Large intestine (tissue), 3 donors: ENCODE measurements at regions not wholly inside any gene's neighbourhood (a gene's known extent, or its start where the extent isn't known, plus 50 kb on each side); places are given as distances from the start of the nearest gene placed in this dataset.

Experiments
- DNase-seq, 2 donors: peaks; one replicate each; pipeline versions ENCODE4 v3.0.0 to v3.0.0-alpha.2; 2013
- H3K27ac ChIP-seq: one replicate; pipeline ENCODE4 v1.5.1; 2013; ENCODE audit warnings: low read length
- H3K27me3 ChIP-seq: 2 replicates; pipeline ENCODE4 v1.6.1; 2013; ENCODE audit warnings: low read length; ENCODE audit not compliant: control insufficient read depth, insufficient read depth
- H3K36me3 ChIP-seq: 2 replicates; pipeline ENCODE4 v1.6.1; 2013; ENCODE audit warnings: low read length; ENCODE audit not compliant: control insufficient read depth, insufficient read depth
- H3K4me1 ChIP-seq: one replicate; pipeline ENCODE4 v1.6.1; 2013; ENCODE audit warnings: low read length; ENCODE audit not compliant: control insufficient read depth, insufficient read depth
- H3K4me3 ChIP-seq: one replicate; pipeline ENCODE4 v1.5.1; 2013; ENCODE audit warnings: low read length
- H3K9me3 ChIP-seq: one replicate; pipeline ENCODE4 v1.6.1; 2013; ENCODE audit warnings: mild to moderate bottlenecking, low read depth, low read length, moderate library complexity; ENCODE audit not compliant: control insufficient read depth
- WGBS: methylation state at CpG from one replicate; pipeline ENCODE4 v1.1.5; 2013; ENCODE audit warnings: low lambda C conversion rate; ENCODE audit not compliant: insufficient coverage; 5-methylcytosine and 5-hydroxymethylcytosine counted together

DNA sequence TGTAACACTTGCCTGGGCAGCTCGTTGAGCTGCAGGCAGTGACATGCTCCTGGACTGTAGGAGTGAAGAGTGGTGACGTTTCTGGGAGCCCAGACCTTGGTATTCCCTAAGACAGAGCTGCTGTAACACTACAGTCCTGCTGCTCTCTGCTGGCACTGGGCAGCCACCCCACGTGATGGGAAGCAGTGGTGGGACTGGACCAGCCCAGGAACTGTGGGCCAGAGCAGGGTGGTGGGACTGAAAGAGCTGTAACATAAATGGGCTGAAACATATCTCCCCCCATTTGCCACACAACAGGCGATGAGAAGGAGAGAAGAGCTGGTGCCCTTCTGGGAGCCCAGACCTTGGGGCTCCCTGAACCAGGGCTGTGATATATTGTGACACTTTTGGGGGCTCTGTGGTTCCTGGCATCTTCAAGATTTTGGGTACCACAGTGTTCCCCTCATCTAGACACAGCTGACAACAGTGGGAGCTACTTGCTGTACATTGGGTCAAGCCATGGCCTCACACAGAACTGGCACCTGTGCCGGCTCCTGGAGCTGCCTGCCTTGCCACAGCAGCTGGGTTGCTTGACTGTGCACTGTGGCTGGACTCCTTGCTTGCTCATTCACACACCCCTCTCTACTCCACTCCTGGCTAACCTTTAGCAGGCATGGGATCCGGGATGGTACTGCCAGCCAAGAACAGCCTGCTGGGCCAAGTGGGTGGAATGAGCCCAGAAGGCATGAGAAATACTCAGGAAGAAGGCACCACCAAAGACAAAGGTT lies 161.3 kb upstream of the PCDH15 start:
- 100% methylated on average over 1 of the region's 6 CpGs for WGBS
- no peak overlapping the region for H3K4me3 ChIP-seq
- no peaks in the 10 kb centered on the region for H3K9me3 ChIP-seq
- H3K36me3 ChIP-seq, result no peaks in the 10 kb centered on the region
- H3K27ac ChIP-seq, result no peak overlapping the region
- no peak for DNase-seq
- no peaks in the 10 kb centered on the region for H3K27me3 ChIP-seq
- no peaks in the 10 kb centered on the region for H3K4me1 ChIP-seq

DNA sequence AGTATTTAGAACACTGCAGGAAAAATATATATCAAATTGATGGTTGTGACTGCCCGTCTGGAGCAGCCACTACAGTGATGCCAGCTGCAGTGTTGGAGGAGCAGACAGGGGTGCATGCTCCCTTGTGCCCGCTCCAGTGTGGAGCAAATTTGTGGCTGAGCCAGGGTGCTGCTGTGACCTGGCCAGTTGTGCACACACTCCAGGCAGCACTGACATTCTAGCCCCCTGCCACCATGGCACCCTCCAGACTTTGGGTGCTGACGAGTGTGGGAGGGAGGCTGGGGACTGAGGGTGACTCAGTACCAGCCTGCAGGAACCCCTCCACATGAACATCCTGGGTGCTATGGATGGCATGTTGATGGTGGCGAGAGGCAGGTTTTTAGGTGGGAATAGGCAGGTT lies 160.0 kb upstream of the PCDH15 start:
- Histone ChIP-seq H3K4me1 (no peaks in the 10 kb centered on the region), H3K9me3 (no peaks in the 10 kb centered on the region), H3K27ac (no peak overlapping the region), H3K4me3 (no peak overlapping the region), H3K36me3 (no peaks in the 10 kb centered on the region), H3K27me3 (no peaks in the 10 kb centered on the region)
- no CpG with 5 or more reads among the region's 4 CpGs for WGBS
- DNase-seq, result no peak

DNA sequence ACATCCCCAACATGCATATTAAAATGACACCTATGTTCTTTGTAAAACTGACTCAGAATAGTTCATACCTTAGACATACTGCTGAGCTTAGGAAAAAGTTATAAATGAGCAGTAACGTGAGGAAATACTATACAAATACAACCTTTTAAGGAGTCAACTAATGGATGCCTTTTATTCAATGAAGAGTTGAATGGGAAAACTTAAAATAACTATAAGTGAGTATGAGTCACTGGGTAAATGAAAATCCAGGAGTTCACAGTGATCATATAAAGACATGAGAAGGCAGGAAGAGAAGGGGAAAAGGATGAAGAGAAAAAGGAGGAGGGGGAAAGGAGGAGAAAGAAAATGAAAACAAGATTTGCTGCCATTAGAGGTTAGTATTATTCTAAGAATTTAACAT lies 157.8 kb upstream of the PCDH15 start:
- H3K4me1 ChIP-seq, result no peaks in the 10 kb centered on the region
- no peaks in the 10 kb centered on the region for H3K9me3 ChIP-seq
- no peak overlapping the region for H3K27ac ChIP-seq
- H3K36me3 ChIP-seq, result no peaks in the 10 kb centered on the region
- no CpG with 5 or more reads among the region's 1 CpG for WGBS
- DNase-seq, result no peak
- no peak overlapping the region for H3K4me3 ChIP-seq
- H3K27me3 ChIP-seq, result no peaks in the 10 kb centered on the region

DNA sequence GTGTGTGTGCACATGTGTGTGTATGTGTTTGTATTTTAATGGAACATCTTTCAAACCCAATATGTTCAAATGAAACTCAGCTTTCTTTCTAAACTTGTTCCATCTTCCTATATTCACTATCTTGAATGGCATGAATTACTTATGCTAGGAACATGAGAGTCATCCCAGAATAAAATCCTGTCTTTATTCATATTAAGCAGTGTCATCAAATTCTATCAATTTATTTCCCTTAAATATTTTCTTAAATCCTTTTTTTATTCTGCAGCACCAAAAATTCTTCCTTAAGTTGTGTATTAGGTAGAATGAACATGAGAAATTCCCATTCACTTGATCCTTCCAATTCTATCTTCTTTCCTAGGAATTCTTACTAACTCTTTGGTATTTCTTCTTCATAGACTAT lies 146.6 kb upstream of the PCDH15 start:
- no peak overlapping the region for H3K4me3 ChIP-seq
- no peak overlapping the region for H3K27ac ChIP-seq
- H3K27me3 ChIP-seq, result no peaks in the 10 kb centered on the region
- H3K9me3 ChIP-seq, result no peaks in the 10 kb centered on the region
- H3K4me1 ChIP-seq, result no peaks in the 10 kb centered on the region
- no peak for DNase-seq
- no peaks in the 10 kb centered on the region for H3K36me3 ChIP-seq

DNA sequence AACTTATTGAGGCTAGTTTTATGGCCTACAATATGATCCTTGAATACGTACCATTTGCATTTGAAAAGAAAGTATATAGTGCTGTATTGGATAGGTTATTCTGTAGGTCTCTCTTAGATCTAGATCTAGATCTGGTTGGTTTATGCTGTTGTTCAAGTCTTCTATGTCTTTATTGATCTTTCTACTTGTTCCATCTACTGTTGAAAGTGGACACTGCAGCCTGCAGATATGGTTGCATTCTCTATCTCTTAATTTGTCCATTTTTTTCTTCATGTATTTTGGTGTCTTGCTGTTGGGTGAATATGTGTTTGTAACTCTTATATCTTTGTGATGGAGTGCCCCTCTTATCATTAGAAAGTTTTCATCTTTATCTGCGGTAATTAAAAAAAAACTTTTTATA lies 139.4 kb upstream of the PCDH15 start:
- no peak for DNase-seq
- Histone ChIP-seq H3K4me1 (no peaks in the 10 kb centered on the region), H3K27me3 (no peaks in the 10 kb centered on the region), H3K4me3 (no peak overlapping the region), H3K27ac (no peak overlapping the region), H3K36me3 (no peaks in the 10 kb centered on the region), H3K9me3 (no peaks in the 10 kb centered on the region)
- 100% methylated on average over 1 of the region's 2 CpGs for WGBS

DNA sequence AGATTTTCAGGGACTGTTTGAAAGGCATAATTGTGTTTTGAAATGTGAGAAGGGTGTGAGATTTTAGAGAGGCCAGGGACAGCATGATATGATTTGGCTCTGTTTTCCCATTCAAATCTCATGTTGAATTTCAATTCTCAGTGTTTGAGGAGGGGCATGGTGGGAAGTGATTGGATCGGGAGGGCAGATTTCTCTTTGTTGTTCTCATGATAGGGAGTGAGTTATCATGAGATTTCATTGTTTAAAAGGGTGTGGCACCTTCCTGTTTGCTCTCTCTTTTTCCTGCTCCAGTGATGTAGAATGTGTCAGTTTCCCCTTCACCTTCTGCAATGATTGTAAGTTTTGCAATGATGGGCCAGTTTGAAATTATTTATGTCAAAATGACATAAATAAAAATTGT lies 113.0 kb upstream of the PCDH15 start:
- DNase-seq, result no peak
- WGBS, result no CpG with 5 or more reads among the region's 1 CpG
- Histone ChIP-seq H3K9me3 (peaks cover 3% of the 10 kb centered on the region), H3K27me3 (no peaks in the 10 kb centered on the region), H3K4me1 (no peaks in the 10 kb centered on the region), H3K27ac (no peak overlapping the region), H3K36me3 (no peaks in the 10 kb centered on the region), H3K4me3 (no peak overlapping the region)

DNA sequence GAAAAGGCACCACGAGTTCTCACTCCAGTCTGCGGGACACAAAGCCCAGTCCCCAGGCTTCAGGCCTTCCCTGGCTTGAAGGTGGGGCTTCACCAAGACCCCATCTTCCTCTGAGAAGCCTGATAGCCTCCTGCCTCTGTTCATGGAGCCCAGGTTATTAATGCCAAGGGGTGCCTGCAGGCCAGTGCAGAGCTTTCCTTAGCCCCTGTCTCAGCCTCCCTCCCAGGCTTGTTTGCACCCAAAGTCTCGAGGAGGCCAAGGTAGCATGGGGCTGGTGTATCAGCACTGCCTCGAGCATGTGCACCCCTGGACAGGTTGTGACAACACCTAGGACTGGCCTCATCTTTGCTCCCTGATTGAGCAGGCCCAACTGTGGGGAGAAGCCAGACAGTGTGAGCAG lies 108.1 kb upstream of the PCDH15 start:
- no peaks in the 10 kb centered on the region for H3K36me3 ChIP-seq
- H3K9me3 ChIP-seq, result peaks cover 3% of the 10 kb centered on the region
- H3K4me3 ChIP-seq, result no peak overlapping the region
- no peaks in the 10 kb centered on the region for H3K27me3 ChIP-seq
- no CpG with 5 or more reads among the region's 4 CpGs for WGBS
- H3K4me1 ChIP-seq, result no peaks in the 10 kb centered on the region
- H3K27ac ChIP-seq, result no peak overlapping the region
- no peak for DNase-seq

DNA sequence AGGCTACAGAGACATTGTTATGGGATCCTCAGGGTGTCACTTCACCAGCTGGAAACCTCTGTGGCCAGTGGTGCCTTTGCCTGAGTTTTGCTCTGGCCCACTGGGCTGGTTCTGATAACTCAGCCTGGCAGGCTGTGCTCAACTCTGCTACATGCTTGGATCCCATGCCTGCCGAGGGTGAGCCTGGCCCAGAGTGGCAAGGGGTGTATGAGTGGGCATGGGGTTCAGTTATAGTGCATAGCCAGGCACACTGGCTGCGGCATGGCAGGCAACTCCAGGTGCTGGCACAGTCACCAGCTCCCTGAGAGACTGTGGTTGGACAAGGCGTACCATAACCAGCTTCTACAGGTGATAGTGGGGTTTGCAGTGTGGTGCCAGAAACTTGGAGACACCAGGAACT lies 107.0 kb upstream of the PCDH15 start:
- Histone ChIP-seq H3K4me1 (no peaks in the 10 kb centered on the region), H3K4me3 (no peak overlapping the region), H3K36me3 (no peaks in the 10 kb centered on the region), H3K9me3 (peaks cover 3% of the 10 kb centered on the region), H3K27ac (no peak overlapping the region), H3K27me3 (no peaks in the 10 kb centered on the region)
- WGBS, result no CpG with 5 or more reads among the region's 3 CpGs
- no peak for DNase-seq

DNA sequence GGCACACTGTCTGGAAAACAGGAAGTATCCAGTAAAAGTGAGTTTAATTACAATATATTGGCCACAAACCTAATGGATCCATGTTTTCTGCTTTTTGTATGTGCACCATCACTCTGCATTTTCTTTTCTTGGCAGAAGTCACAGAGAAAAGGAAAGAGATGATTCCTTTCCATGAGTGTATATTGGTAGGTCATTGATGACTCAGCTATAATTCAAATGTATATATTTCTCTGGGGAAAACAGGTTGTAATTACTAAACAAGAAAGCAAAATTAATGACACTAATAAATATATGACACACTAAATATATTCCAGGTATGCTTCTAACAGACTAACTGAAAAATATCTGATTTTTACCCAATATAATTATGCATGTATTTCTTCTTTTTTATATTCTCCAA lies 105.9 kb upstream of the PCDH15 start:
- no peaks in the 10 kb centered on the region for H3K36me3 ChIP-seq
- no peaks in the 10 kb centered on the region for H3K4me1 ChIP-seq
- peaks cover 3% of the 10 kb centered on the region for H3K9me3 ChIP-seq
- no peak overlapping the region for H3K4me3 ChIP-seq
- no peaks in the 10 kb centered on the region for H3K27me3 ChIP-seq
- no peak overlapping the region for H3K27ac ChIP-seq
- DNase-seq, result no peak

DNA sequence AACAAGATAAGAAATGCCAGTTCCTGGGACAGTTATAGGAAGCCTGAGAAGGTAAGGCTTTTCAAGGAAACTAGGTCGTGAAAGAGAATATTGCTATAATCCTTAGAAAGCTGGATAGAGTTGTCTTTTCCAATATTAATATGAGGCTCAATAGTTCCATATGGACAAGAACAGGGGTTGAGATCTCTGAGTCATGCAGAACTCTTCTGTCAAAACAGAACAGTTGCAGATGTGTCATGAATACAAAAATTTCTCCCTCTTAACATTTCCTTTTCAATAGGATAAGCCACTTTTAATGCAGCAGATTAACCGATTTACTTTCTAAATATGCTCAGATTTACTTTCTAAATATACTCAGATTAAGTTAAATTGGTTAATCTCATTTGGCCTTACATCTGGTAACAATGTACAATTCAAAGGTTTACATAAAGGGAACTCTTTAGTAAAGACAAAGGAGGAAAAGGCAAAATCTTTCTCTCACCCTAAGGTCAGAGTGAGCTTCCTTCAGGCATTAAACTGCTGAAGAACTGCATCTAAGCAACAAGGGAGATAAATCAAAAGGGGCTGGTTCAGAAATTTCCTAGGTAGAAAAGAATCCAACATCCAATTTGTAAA lies 104.7 kb upstream of the PCDH15 start:
- no peaks in the 10 kb centered on the region for H3K27me3 ChIP-seq
- H3K4me1 ChIP-seq, result no peaks in the 10 kb centered on the region
- H3K36me3 ChIP-seq, result no peaks in the 10 kb centered on the region
- H3K4me3 ChIP-seq, result no peak overlapping the region
- peaks cover 3% of the 10 kb centered on the region for H3K9me3 ChIP-seq
- no peak for DNase-seq
- H3K27ac ChIP-seq, result no peak overlapping the region
- WGBS, result 100% methylated on average over 1 of the region's 2 CpGs

DNA sequence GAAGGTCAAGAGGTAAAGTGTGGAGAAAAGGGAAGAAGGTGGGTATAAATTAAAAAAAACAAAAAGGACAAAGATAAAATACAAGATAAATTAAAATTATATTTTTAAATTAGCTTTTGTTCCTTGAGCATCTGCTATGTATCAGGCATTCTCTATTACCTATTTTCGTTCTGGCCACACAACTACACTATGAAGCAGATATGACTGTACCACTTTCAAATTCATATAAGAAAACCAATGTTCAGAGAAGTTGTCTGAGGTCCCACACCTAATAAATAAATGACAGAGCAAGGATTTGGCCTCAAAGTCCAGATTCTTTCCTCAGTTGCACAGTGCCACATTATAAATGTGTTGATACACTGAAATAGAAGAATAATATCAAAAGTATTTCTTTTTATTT lies 103.8 kb upstream of the PCDH15 start:
- Histone ChIP-seq H3K4me1 (no peaks in the 10 kb centered on the region), H3K36me3 (no peaks in the 10 kb centered on the region), H3K27ac (no peak overlapping the region), H3K27me3 (no peaks in the 10 kb centered on the region), H3K4me3 (no peak overlapping the region), H3K9me3 (peaks cover 3% of the 10 kb centered on the region)
- WGBS, result no CpG with 5 or more reads among the region's 1 CpG
- no peak for DNase-seq
